GM03348 (cell line): ENCODE measurements at regions not wholly inside any gene's neighbourhood (a gene's known extent, or its start where the extent isn't known, plus 50 kb on each side); places are given as distances from the start of the nearest gene placed in this dataset.
"Not testable (repeated sequence)": the region's sequence is repeated elsewhere in the genome, so short reads cannot be mapped to it uniquely, and the experiment has no call there.

ENCODE experiments used
- DNase-seq: peaks from one replicate; pipeline ENCODE4 v3.0.0; 2012; ENCODE audit warnings: low spot score

- no peak for DNase-seq
Measured at GRCh38 chr4:156401371-156401770, 447.7 kb upstream of the CTSO start.

GRCh38 chr4:156396534-156396933 is 442.9 kb upstream of the CTSO start:
- DNase-seq, result no peak

DNA sequence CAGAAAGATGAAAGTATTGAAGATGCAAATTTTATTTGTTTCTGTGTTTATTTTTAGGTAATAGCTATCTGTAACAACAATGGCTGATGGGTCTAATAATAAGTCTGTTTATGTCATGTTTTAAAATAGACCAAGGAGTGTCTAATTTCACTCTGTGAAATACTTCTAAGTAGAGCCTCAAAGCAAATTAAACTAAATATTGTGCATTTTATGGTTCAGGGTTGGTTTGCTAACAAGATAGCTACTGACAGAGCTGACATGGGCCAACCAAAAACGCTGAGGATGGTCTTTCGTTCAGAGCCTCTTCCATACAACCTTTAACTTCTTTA is 437.6 kb upstream of the CTSO start:
- DNase-seq, result no peak

GRCh38 chr4:156390599-156391324 is 437.1 kb upstream of the CTSO start:
- DNase-seq, result peak; percentile 43

- peak; percentile 49 for DNase-seq
Measured at GRCh38 chr4:156388826-156389225, 435.2 kb upstream of the CTSO start.

DNA sequence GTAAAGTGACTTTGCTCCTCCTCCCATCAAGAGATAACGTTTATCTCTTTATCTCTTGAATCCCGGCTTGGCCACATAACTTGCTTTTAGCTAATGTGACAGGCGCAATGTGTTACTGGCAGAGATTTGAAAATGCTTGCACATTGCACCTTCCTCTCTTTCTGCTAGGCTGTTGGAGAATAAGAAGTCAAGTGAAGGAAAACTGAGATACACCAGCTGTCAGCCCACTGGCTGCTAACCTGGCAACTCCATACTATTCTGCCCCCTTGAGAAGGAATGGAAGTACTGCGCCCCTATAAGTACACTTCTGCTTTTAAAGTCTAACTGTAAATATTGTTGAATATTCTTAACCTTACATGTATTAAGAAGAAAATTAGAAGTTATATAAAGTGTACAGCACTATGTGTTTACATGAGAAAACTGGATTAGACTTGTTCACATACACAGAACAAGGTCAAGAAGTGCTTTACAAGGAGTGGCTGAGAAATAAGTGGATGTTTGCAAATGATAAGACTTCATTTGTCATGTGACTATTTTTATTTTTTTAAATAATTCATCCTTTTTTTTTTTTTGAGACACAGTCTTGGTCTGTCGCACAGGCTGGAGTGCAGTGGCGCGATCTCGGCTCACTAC is 424.5 kb upstream of the CTSO start:
- no peak for DNase-seq

- peak; percentile 70 for DNase-seq
Measured at GRCh38 chr4:156377036-156377710, 423.5 kb upstream of the CTSO start.

- DNase-seq, result no peak
Measured at GRCh38 chr4:156374894-156375293, 421.2 kb upstream of the CTSO start.

DNA sequence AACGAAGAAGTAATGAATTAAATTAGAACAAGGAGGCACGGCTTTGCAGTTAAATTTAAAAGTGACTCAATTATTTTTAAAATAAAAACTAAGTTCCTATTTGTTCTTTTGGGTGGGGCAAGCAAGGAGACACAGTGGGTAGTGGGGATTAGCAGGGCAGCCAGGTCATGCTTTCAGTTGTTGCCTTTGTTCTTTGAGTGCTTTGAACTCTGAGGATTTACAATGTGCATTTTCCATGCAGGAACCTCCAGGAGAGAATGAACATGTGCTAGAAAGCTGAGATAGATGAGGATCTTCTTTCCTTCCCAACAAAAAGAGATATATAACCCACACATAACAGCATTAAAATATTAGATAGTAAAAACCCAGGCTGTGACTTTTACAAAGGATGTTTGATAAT is 420.4 kb upstream of the CTSO start:
- DNase-seq, result no peak

DNA sequence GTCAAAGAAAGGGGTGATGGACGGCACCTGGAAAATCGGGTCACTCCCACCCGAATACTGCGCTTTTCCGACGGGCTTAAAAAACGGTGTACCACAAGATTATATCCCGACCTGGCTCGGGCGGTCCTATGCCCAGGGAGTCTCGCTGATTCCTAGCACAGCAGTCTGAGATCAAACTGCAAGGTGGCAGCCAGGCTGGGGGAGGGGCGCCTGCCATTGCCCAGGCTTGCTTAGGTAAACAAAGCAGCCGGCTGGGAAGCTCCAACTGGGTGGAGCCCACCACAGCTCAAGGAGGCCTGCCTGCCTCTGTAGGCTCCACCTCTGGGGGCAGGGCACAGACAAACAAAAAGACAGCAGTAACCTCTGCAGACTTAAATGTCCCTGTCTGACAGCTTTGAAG is 413.8 kb upstream of the CTSO start:
- not testable (repeated sequence) for DNase-seq

DNA sequence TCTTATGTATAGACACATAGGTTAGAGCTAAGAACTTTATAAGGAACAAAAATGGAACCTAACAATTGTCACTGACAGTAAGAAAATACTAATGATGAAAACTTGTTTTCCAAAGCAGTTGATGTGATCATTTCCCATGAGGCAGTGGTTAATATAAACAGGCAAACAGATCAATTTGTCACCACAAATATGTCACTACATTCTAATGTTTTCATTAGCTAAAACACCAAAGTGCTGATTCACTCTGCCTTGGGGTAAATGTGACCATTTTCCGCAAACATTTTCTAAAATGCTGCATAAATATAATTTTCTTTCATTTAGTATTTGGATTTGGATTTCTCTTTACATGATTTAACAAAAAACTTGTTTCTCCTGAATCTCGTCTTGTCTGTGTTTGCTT is 408.9 kb upstream of the CTSO start:
- no peak for DNase-seq

GRCh38 chr4:156347412-156348075 is 393.9 kb upstream of the CTSO start:
- DNase-seq, result no peak

GRCh38 chr4:156346959-156347385 is 393.3 kb upstream of the CTSO start:
- DNase-seq, result no peak

DNA sequence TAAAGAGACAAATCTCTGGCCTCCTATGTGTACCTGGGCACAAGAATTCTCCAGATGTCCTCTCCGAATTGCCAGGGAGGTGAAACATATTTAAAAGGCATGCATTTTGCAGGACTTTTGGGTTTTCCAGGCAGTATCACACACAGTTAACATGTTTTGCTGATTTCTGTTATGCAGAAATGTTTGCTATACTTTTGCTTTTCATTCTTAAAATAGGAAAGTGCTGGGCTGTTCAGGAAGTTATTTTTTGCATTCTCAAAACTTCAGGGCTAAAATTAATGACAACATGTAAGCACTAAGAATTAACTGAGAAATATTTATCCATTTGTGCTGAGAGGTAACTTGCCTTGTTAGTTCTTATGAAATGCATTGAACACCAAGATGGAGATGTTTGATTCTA is 390.7 kb upstream of the CTSO start:
- no peak for DNase-seq

- DNase-seq, result no peak
Measured at GRCh38 chr4:156336511-156336910, 382.8 kb upstream of the CTSO start.

DNA sequence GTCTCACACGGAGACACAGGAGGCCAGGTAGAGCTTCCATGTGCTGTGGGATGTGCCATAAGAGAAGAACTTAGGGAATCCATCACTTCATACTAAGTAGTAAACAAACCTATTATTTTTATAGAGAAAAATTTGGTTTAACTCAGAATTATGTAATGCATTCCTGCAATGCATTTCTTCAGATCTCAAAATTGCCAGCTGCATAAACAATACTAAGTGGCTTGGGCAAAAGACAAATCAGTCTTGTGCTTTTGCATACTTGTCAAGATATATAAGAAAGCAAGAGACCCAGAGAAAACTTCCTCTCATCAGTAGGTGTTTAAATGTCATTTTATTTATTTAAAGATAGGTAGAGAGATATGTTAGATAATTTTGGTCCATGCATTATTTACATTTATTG is 382.1 kb upstream of the CTSO start:
- no peak for DNase-seq

DNA sequence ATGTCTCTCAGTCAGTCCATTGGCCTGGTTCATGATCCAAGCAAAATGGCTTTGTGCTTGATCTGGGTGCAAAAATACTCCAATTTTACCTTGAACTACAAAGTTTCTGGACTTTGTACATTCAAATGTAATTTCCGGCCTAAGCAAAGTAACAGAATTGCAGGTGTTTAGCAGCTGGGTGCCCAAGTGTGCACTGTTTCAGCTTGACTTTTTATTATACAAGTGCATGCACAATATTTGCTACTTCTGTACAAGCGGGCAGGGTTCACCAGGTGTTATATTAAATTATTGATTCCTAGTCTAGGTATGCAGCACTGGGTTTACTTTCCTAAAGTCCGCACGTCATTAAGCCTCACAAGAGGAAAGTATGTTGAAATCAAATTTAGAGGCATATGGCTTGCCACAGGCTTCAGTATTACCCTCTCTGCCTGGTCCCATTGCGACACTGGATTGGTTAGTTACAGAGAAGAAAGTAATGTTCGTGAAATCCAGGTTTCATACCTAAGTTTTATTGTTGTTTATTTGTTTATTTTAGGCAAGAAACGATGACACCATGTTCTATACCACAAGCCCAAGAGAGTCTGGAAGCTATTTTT is 376.9 kb upstream of the CTSO start:
- DNase-seq, result no peak

DNA sequence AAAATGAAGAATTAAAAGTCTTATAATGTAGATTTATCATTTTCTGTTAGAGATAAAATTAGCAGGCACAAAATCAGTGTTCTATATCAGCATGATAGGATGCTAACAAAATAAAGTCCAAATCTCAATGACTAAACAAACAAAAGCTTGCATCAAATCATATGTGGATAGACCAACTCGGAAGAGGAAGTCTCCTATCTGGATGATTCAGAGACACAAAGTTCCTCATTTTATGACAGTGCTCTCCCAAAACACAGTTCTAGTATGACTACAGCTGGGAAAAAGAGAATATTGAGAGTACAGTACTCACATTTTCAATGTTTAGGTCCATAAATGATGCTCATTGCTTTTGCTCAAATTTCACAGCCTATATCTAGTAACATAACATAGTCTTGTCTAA is 376.1 kb upstream of the CTSO start:
- DNase-seq, result no peak

DNA sequence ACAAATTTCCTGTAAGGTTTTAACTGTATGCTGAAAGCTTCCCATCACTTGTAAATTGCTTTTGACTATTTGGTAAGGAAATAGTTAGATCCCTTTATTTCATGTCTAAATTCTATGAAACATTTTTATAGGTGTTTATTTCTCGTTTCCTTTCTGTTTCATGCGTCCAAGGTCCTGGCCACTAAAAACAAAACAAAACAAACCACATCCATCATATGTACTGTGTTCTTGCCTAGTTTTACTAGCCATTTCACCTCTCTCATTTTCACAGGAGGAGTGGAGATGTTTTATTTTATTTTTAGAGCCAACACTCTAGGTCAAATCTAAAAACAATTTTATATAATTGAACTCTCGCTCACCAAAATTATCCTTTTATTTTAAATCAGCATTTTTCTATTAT is 375.2 kb upstream of the CTSO start:
- DNase-seq, result no peak

- DNase-seq, result no peak
Measured at GRCh38 chr4:156326246-156326645, 372.6 kb upstream of the CTSO start.

- peak; percentile 44 for DNase-seq
Measured at GRCh38 chr4:156322592-156322991, 368.9 kb upstream of the CTSO start.

- DNase-seq, result peak; percentile 59
Measured at GRCh38 chr4:156321203-156321602, 367.5 kb upstream of the CTSO start.

- no peak for DNase-seq
Measured at GRCh38 chr4:156313497-156313896, 359.8 kb upstream of the CTSO start.
